ENCODE measurements at regions not wholly inside any gene's neighbourhood (a gene's known extent, or its start where the extent isn't known, plus 50 kb on each side); places are given as distances from the start of the nearest gene placed in this dataset.
"Not testable (repeated sequence)": the region's sequence is repeated elsewhere in the genome, so short reads cannot be mapped to it uniquely, and the experiment has no call there.

DNA sequence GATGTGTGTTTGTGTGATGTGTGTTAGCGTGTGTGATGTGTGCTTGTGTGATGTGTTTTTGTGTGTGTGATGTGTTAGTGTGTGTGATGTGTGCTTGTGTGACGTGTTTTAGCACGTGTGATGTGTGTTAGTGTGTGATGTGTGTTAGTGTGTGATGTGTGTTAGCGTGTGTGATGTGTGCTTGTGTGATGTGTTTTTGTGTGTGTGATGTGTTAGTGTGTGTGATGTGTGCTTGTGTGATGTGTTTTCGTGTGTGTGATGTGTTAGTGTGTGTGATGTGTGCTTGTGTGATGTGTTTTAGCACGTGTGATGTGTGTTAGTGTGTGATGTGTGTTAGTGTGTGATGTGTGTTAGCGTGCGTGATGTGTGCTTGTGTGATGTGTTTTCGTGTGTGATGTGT, 69.0 kb upstream of the CFAP46 start:
- CTCF ChIA-PET; H2AFZ ChIP-seq (ENCODE audit: low read depth, low read length, poor library complexity, severe bottlenecking); RAD21 ChIA-PET (ENCODE audit: low non-redundant PET in 1 of 2, low total read pairs in 2 of 2, uncharacterized antibody in 2 of 2, unreplicated experiment in 2 of 2); DNase-seq (ENCODE audit: low read depth, low spot score); H3K9me3 ChIP-seq (ENCODE audit: control insufficient read depth in 1 of 2, insufficient read depth in 1 of 2, low read depth in 1 of 2, low read length in 2 of 2); intact Hi-C loops (cut with micrococcal nuclease); H3K79me2 ChIP-seq (ENCODE audit: insufficient read depth, low read length); ATAC-seq; H4K20me1 ChIP-seq (ENCODE audit: insufficient read depth); POLR2A ChIA-PET; H3K27me3 ChIP-seq (ENCODE audit: insufficient read depth, low read length); H3K4me2 ChIP-seq (ENCODE audit: low read length); H3K9ac ChIP-seq (ENCODE audit: low read length); BruUV-seq (replicated peaks); H3K36me3 ChIP-seq (ENCODE audit: control insufficient read depth in 1 of 2, insufficient read depth in 2 of 2, low read length in 2 of 2); H3K9me2 ChIP-seq (ENCODE audit: insufficient read depth); H3K27ac ChIP-seq (ENCODE audit: low read depth, low read length); H3K4me3 ChIP-seq (replicated peaks in 1 of 2; ENCODE audit: low read depth in 1 of 2, low read length in 2 of 2): not testable (repeated sequence)
- peaks cover 0 to 29% of the 10 kb centered on the region in 2 experiments; a peak in 2 of 4 replicates for H3K4me1 ChIP-seq (ENCODE audit: control insufficient read depth in 1 of 2, insufficient read depth in 2 of 2, low read length in 2 of 2)

DNA sequence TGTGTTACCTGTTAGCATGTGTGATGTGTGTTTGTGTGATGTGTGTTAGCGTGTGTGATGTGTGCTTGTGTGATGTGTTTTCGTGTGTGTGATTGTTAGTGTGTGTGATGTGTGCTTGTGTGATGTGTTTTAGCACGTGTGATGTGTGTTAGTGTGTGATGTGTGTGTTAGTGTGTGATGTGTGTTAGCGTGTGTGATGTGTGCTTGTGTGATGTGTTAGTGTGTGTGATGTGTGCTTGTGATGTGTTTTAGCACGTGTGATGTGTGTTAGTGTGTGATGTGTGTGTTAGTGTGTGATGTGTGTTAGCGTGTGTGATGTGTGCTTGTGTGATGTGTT, 68.4 kb upstream of the CFAP46 start:
- H3K36me3 ChIP-seq (ENCODE audit: control insufficient read depth in 1 of 2, insufficient read depth in 2 of 2, low read length in 2 of 2); POLR2A ChIA-PET; H3K79me2 ChIP-seq (ENCODE audit: insufficient read depth, low read length); H2AFZ ChIP-seq (ENCODE audit: low read depth, low read length, poor library complexity, severe bottlenecking); H3K27me3 ChIP-seq (ENCODE audit: insufficient read depth, low read length); ATAC-seq; BruUV-seq (replicated peaks); CTCF ChIA-PET; H3K27ac ChIP-seq (ENCODE audit: low read depth, low read length); H3K9me3 ChIP-seq (ENCODE audit: control insufficient read depth in 1 of 2, insufficient read depth in 1 of 2, low read depth in 1 of 2, low read length in 2 of 2); H4K20me1 ChIP-seq (ENCODE audit: insufficient read depth); RAD21 ChIA-PET (ENCODE audit: low non-redundant PET in 1 of 2, low total read pairs in 2 of 2, uncharacterized antibody in 2 of 2, unreplicated experiment in 2 of 2); H3K4me2 ChIP-seq (ENCODE audit: low read length); H3K9me2 ChIP-seq (ENCODE audit: insufficient read depth); H3K4me3 ChIP-seq (replicated peaks in 1 of 2; ENCODE audit: low read depth in 1 of 2, low read length in 2 of 2); H3K9ac ChIP-seq (ENCODE audit: low read length); DNase-seq (ENCODE audit: low read depth, low spot score); intact Hi-C loops (cut with micrococcal nuclease): not testable (repeated sequence)
- peaks cover 0 to 29% of the 10 kb centered on the region in 2 experiments; a peak in 2 of 4 replicates for H3K4me1 ChIP-seq (ENCODE audit: control insufficient read depth in 1 of 2, insufficient read depth in 2 of 2, low read length in 2 of 2)

DNA sequence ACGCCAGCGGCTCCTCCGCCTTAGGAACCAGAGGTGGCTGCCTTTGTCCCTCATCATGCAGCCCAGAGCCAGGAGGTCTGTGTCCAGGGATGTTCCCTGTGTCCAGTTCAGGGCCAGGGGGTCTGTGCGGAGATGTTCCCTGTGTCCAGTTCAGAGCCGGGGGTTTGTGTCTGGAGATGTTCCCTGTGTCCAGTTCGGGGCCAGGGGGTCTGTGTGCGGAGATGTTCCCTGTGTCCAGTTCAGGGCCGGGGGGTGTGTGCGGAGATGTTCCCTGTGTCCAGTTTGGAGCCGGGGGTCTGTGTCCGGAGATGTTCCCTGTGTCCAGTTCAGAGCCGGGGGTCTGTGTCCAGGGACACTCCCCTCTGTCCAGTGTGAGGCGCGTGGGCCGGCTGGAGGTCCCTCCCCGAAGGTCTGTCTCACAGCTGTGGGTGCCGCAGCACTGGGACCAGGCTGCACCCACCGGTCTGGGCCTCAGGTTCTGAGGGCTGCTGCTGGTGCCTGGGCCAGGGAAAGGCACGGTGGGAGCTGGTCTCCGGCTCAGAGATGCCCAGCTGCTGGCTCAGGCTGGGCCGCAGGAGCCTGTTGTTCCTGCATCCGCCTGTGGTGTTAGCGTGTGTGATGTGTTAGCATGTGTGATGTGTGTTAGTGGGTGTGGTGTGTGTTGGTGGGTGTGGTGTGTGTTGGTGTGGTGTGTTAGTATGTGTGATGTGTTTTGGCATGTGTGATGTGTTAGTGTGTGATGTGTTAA, 67.9 kb upstream of the CFAP46 start:
- no peaks in the 10 kb centered on the region for H3K9me2 ChIP-seq (ENCODE audit: insufficient read depth)
- no TSS peak for BruUV-seq (replicated peaks)
- H3K4me2 ChIP-seq (ENCODE audit: low read length): no peak overlapping the region
- H3K9ac ChIP-seq (ENCODE audit: low read length): no peak overlapping the region
- no peak overlapping the region for H2AFZ ChIP-seq (ENCODE audit: low read depth, low read length, poor library complexity, severe bottlenecking)
- H3K27ac ChIP-seq (ENCODE audit: low read depth, low read length): no peak overlapping the region
- H3K4me3 ChIP-seq (replicated peaks in 1 of 2; ENCODE audit: low read depth in 1 of 2, low read length in 2 of 2): no peak overlapping the region
- ChIA-PET POLR2A (no interaction called here), RAD21 (ENCODE audit: low non-redundant PET in 1 of 2, low total read pairs in 2 of 2, uncharacterized antibody in 2 of 2, unreplicated experiment in 2 of 2) (no interaction called here), CTCF (no interaction called here)
- no peak for ATAC-seq
- H3K27me3 ChIP-seq (ENCODE audit: insufficient read depth, low read length): no peaks in the 10 kb centered on the region
- no peaks in the 10 kb centered on the region for H3K9me3 ChIP-seq (ENCODE audit: control insufficient read depth in 1 of 2, insufficient read depth in 1 of 2, low read depth in 1 of 2, low read length in 2 of 2)
- no peak for DNase-seq (ENCODE audit: low read depth, low spot score)
- H3K4me1 ChIP-seq (ENCODE audit: control insufficient read depth in 1 of 2, insufficient read depth in 2 of 2, low read length in 2 of 2): peaks cover 0 to 29% of the 10 kb centered on the region in 2 experiments; a peak in 2 of 4 replicates
- intact Hi-C loops (cut with micrococcal nuclease): no loop called here
- H3K36me3 ChIP-seq (ENCODE audit: control insufficient read depth in 1 of 2, insufficient read depth in 2 of 2, low read length in 2 of 2): no peaks in the 10 kb centered on the region
- no peaks in the 10 kb centered on the region for H3K79me2 ChIP-seq (ENCODE audit: insufficient read depth, low read length)
- no peaks in the 10 kb centered on the region for H4K20me1 ChIP-seq (ENCODE audit: insufficient read depth)
- TF ChIP-seq SIN3A (IDR thresholded peaks at IDR 0.05; ENCODE audit: low read depth): no peak
- no peak for TF ChIP-seq SP1 (IDR thresholded peaks at IDR 0.05; ENCODE audit: low read depth)
- no peak for TF ChIP-seq POLR2AphosphoS5 (IDR thresholded peaks at IDR 0.05; ENCODE audit: low read depth, low read length)
- TF ChIP-seq RAD21 (IDR thresholded peaks at IDR 0.05; ENCODE audit: low read depth): no peak
- TF ChIP-seq, protein P1, sequence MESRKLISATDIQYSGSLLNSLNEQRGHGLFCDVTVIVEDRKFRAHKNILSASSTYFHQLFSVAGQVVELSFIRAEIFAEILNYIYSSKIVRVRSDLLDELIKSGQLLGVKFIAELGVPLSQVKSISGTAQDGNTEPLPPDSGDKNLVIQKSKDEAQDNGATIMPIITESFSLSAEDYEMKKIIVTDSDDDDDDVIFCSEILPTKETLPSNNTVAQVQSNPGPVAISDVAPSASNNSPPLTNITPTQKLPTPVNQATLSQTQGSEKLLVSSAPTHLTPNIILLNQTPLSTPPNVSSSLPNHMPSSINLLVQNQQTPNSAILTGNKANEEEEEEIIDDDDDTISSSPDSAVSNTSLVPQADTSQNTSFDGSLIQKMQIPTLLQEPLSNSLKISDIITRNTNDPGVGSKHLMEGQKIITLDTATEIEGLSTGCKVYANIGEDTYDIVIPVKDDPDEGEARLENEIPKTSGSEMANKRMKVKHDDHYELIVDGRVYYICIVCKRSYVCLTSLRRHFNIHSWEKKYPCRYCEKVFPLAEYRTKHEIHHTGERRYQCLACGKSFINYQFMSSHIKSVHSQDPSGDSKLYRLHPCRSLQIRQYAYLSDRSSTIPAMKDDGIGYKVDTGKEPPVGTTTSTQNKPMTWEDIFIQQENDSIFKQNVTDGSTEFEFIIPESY (IDR thresholded peaks at IDR 0.05; ENCODE audit: extremely low read depth, insufficient replicate concordance, low read length): no peak
- TF ChIP-seq, protein P2, sequence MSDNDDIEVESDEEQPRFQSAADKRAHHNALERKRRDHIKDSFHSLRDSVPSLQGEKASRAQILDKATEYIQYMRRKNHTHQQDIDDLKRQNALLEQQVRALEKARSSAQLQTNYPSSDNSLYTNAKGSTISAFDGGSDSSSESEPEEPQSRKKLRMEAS (IDR thresholded peaks at IDR 0.05): no peak
- TF ChIP-seq SRF (IDR thresholded peaks at IDR 0.05; ENCODE audit: low read depth): no peak
- no peak for TF ChIP-seq FOSL1 (IDR thresholded peaks at IDR 0.05; ENCODE audit: low read depth)
- TF ChIP-seq EGR1 (IDR thresholded peaks at IDR 0.05; ENCODE audit: low read depth): no peak
- no peak for TF ChIP-seq YY1 (IDR thresholded peaks at IDR 0.05; ENCODE audit: extremely low read depth, insufficient replicate concordance, low read depth, low read length)
- no peak for TF ChIP-seq POLR2A (IDR thresholded peaks at IDR 0.05; ENCODE audit: borderline replicate concordance, extremely low read depth, insufficient read depth, insufficient read length)
